Neural cell (in vitro differentiated cells): ENCODE measurements at regions not wholly inside any gene's neighbourhood (a gene's known extent, or its start where the extent isn't known, plus 50 kb on each side); places are given as distances from the start of the nearest gene placed in this dataset.

Experiments used
- H2AFZ ChIP-seq: fragments of 200-600, 300-800 bp; sonication (generic), shearing (Covaris generic); 2 replicates; pipeline ENCODE4 v1.6.0; 2014; ENCODE audit warnings: low read depth, mild to moderate bottlenecking, antibody characterized with exemption, low read length, moderate library complexity
- H3F3A ChIP-seq: fragments of 200-600 bp; shearing (Covaris generic); 2 replicates; pipeline ENCODE4 v1.6.1; 2016; ENCODE audit warnings: mild to moderate bottlenecking, moderate library complexity, mixed read lengths, antibody characterized with exemption, low read length; ENCODE audit not compliant: insufficient read depth, poor library complexity, severe bottlenecking
- H3K27ac ChIP-seq: fragments of 200-600, 300-800 bp; sonication (generic), shearing (Covaris generic); 2 replicates; pipeline ENCODE4 v1.5.1; 2014; ENCODE audit warnings: mild to moderate bottlenecking, low read length, moderate library complexity
- H3K27me3 ChIP-seq: fragments of 300-800, 200-600 bp; sonication (generic), shearing (Covaris generic); 2 replicates; pipeline ENCODE4 v1.6.0; 2014; ENCODE audit warnings: mild to moderate bottlenecking, low read depth, low read length, moderate library complexity; ENCODE audit not compliant: insufficient read depth
- H3K36me3 ChIP-seq: fragments of 300-800, 200-600 bp; sonication (generic), shearing (Covaris generic); 2 replicates; pipeline ENCODE4 v1.5.1; 2014; ENCODE audit warnings: mild to moderate bottlenecking, antibody characterized with exemption, low read length, moderate library complexity; ENCODE audit not compliant: insufficient read depth
- H3K4me2 ChIP-seq: fragments of 300-800, 200-600 bp; sonication (generic), shearing (Covaris generic); 2 replicates; pipeline ENCODE4 v1.6.0; 2014; ENCODE audit warnings: mild to moderate bottlenecking, low read length
- H3K4me3 ChIP-seq: fragments of 300-800, 200-600 bp; sonication (generic), shearing (Covaris generic); 2 replicates; pipeline ENCODE4 v1.5.1; 2014; ENCODE audit warnings: mild to moderate bottlenecking, low read length, moderate library complexity
- H3K79me2 ChIP-seq: fragments of 200-600 bp; shearing (Covaris generic); replicated peaks from 2 replicates; pipeline ENCODE4 v1.6.0; 2014; ENCODE audit warnings: mild to moderate bottlenecking, low read length, moderate library complexity; ENCODE audit not compliant: insufficient read depth
- H3K9ac ChIP-seq: fragments of 300-800, 200-600 bp; sonication (generic), shearing (Covaris generic); 2 replicates; pipeline ENCODE4 v1.6.1; 2016; ENCODE audit warnings: mild to moderate bottlenecking, low read length, mixed read lengths
- H3K9me2 ChIP-seq: fragments of 200-600 bp; shearing (Covaris generic); 2 replicates; pipeline ENCODE4 v1.6.1; 2016; ENCODE audit warnings: mild to moderate bottlenecking, low read length, mixed read lengths; ENCODE audit not compliant: insufficient read depth
- H3K9me3 ChIP-seq: fragments of 200-600, 300-800 bp; sonication (generic), shearing (Covaris generic); 2 replicates; pipeline ENCODE4 v1.6.1; 2016; ENCODE audit warnings: mild to moderate bottlenecking, mixed run types, low read length, moderate library complexity, mixed read lengths
- H4K20me1 ChIP-seq: fragments of 200-600 bp; shearing (Covaris generic); 2 replicates; pipeline ENCODE4 v1.6.1; 2016; ENCODE audit warnings: mild to moderate bottlenecking, mixed run types; ENCODE audit not compliant: insufficient read depth
- CTCF ChIP-seq: fragments of 450-650 bp; IDR thresholded peaks from 2 replicates; pipeline ENCODE4 v1.5.1; 2014; ENCODE audit warnings: antibody characterized with exemption, mild to moderate bottlenecking, moderate library complexity; ENCODE audit not compliant: poor library complexity, severe bottlenecking
- EP300 ChIP-seq: fragments of 450-650 bp; conservative IDR thresholded peaks from 2 replicates; pipeline ENCODE4 v1.6.1; 2014; ENCODE audit warnings: antibody characterized with exemption, mild to moderate bottlenecking, moderate library complexity; ENCODE audit not compliant: poor library complexity, severe bottlenecking
- EZH2 ChIP-seq: fragments of 200-600, 300-800 bp; shearing (Covaris generic), sonication (generic); IDR thresholded peaks from 2 replicates; pipeline ENCODE4 v1.6.1; 2014; ENCODE audit warnings: antibody characterized with exemption, low read length, borderline replicate concordance, mild to moderate bottlenecking; ENCODE audit not compliant: insufficient read depth, poor library complexity, severe bottlenecking
- MXI1 ChIP-seq: fragments of 450-650 bp; conservative IDR thresholded peaks from 2 replicates; pipeline ENCODE4 v1.6.1; 2014; ENCODE audit warnings: antibody characterized with exemption, mild to moderate bottlenecking; ENCODE audit not compliant: poor library complexity, severe bottlenecking
- POLR2AphosphoS5 ChIP-seq: IDR thresholded peaks from 2 replicates; pipeline ENCODE4 v1.6.1; 2012
- RAD21 ChIP-seq: fragments of 450-650 bp; conservative IDR thresholded peaks from 2 replicates; pipeline ENCODE4 v1.6.1; 2014; ENCODE audit warnings: antibody characterized with exemption, mild to moderate bottlenecking, moderate library complexity
- REST ChIP-seq: IDR thresholded peaks from 2 replicates; pipeline ENCODE4 v1.6.1; 2012; ENCODE audit warnings: borderline replicate concordance
- SMC3 ChIP-seq: fragments of 450-650 bp; conservative IDR thresholded peaks from 2 replicates; pipeline ENCODE4 v1.6.1; 2014; ENCODE audit warnings: antibody characterized with exemption, mild to moderate bottlenecking, moderate library complexity; ENCODE audit not compliant: poor library complexity
- TAF1 ChIP-seq: IDR thresholded peaks from 2 replicates; pipeline ENCODE4 v1.6.1; 2012; ENCODE audit warnings: low read depth

GRCh38 chr22:46050451-46050845, 73.5 kb upstream of the WNT7B start:
- H3K4me3 ChIP-seq = no peak overlapping the region
- peaks cover 85% of the 10 kb centered on the region for H3K27me3 ChIP-seq
- TF ChIP-seq SMC3 (no peak), MXI1 (no peak), CTCF (no peak), POLR2AphosphoS5 (no peak), EP300 (no peak), EZH2 (no peak), RAD21 (no peak), TAF1 (no peak), REST (no peak)
- no peak overlapping the region for H3K4me2 ChIP-seq
- no peaks in the 10 kb centered on the region for H3K9me3 ChIP-seq
- H2AFZ ChIP-seq = no peak overlapping the region
- no peaks in the 10 kb centered on the region for H3F3A ChIP-seq
- H3K79me2 ChIP-seq = no peaks in the 10 kb centered on the region
- H3K9me2 ChIP-seq = no peaks in the 10 kb centered on the region
- H3K9ac ChIP-seq = no peak overlapping the region
- H3K27ac ChIP-seq = no peak overlapping the region
- H3K36me3 ChIP-seq = no peaks in the 10 kb centered on the region
- no peaks in the 10 kb centered on the region for H4K20me1 ChIP-seq

GRCh38 chr22:46050916-46051614, 74.1 kb upstream of the WNT7B start:
- no peaks in the 10 kb centered on the region for H3K9me3 ChIP-seq
- H3K9ac ChIP-seq = no peak overlapping the region
- no peaks in the 10 kb centered on the region for H3K79me2 ChIP-seq
- no peak overlapping the region for H3K4me2 ChIP-seq
- H3K36me3 ChIP-seq = no peaks in the 10 kb centered on the region
- peaks cover 85% of the 10 kb centered on the region for H3K27me3 ChIP-seq
- H4K20me1 ChIP-seq = no peaks in the 10 kb centered on the region
- H3K4me3 ChIP-seq = no peak overlapping the region
- H3F3A ChIP-seq = no peaks in the 10 kb centered on the region
- no peak overlapping the region for H3K27ac ChIP-seq
- H2AFZ ChIP-seq = no peak overlapping the region
- TF ChIP-seq EP300 (no peak), SMC3 (no peak), MXI1 (no peak), REST (no peak), TAF1 (no peak), POLR2AphosphoS5 (no peak), RAD21 (no peak), EZH2 (no peak), CTCF (no peak)
- no peaks in the 10 kb centered on the region for H3K9me2 ChIP-seq
